ENCODE measurements at regions not wholly inside any gene's neighbourhood (a gene's known extent, or its start where the extent isn't known, plus 50 kb on each side); places are given as distances from the start of the nearest gene placed in this dataset.
A peak's percentile ranks its signal among the peaks of the same experiment; 100 is the strongest.
"Not testable (repeated sequence)": the region's sequence is repeated elsewhere in the genome, so short reads cannot be mapped to it uniquely, and the experiment has no call there.

DNA sequence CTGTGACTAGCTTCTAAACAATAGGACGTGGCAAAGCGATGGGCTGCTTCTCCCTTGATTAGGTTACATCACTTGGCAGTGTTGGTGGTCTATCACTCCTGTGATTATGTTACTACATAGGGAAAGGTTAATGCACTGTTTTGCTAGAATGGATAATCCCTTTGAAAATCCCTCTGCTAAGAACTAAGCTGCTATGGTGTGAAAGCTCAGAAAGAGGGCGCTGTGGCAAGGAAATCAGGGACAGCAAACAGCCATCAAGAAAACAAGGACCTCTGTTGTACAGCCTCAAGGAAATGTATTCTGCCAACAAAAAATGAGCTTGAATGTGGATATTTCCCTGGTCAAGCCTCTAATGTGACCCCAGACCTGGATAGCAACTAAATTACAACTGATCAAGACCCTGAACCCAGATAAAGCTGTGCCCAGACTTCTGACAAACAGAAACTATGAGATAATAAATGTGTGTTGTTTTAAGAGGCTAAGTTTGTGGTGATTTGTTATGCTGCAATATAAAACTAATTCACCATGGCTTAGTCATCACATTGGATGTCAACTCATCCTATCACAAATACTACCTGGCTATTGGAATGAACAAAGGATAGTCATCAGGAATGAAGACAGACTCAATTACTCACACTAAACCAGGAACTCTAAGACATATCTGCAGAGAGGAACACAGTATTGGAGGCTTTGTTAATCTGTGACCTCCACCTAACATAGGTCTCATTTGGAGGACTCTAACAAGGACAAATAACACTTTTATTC is 1215.9 kb downstream of the EFNA5 start:
- H3K9me3 Mint-ChIP-seq (ENCODE audit: unreplicated experiment) = no peaks in the 10 kb centered on the region
- H3K27me3 Mint-ChIP-seq (ENCODE audit: unreplicated experiment) = no peaks in the 10 kb centered on the region
- H3K36me3 Mint-ChIP-seq (ENCODE audit: low read depth, unreplicated experiment) = no peaks in the 10 kb centered on the region
- TF ChIP-seq, protein P1, sequence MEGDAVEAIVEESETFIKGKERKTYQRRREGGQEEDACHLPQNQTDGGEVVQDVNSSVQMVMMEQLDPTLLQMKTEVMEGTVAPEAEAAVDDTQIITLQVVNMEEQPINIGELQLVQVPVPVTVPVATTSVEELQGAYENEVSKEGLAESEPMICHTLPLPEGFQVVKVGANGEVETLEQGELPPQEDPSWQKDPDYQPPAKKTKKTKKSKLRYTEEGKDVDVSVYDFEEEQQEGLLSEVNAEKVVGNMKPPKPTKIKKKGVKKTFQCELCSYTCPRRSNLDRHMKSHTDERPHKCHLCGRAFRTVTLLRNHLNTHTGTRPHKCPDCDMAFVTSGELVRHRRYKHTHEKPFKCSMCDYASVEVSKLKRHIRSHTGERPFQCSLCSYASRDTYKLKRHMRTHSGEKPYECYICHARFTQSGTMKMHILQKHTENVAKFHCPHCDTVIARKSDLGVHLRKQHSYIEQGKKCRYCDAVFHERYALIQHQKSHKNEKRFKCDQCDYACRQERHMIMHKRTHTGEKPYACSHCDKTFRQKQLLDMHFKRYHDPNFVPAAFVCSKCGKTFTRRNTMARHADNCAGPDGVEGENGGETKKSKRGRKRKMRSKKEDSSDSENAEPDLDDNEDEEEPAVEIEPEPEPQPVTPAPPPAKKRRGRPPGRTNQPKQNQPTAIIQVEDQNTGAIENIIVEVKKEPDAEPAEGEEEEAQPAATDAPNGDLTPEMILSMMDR (IDR thresholded peaks at IDR 0.05; ENCODE audit: unreplicated experiment) = peak; percentile 56
- no peak overlapping the region for H3K27ac Mint-ChIP-seq (ENCODE audit: unreplicated experiment)
- peak; percentile 37 for DNase-seq (ENCODE audit: low spot score)
- no peaks in the 10 kb centered on the region for H3K4me1 Mint-ChIP-seq (ENCODE audit: unreplicated experiment)
- H3K4me3 Mint-ChIP-seq (ENCODE audit: unreplicated experiment) = no peak overlapping the region

DNA sequence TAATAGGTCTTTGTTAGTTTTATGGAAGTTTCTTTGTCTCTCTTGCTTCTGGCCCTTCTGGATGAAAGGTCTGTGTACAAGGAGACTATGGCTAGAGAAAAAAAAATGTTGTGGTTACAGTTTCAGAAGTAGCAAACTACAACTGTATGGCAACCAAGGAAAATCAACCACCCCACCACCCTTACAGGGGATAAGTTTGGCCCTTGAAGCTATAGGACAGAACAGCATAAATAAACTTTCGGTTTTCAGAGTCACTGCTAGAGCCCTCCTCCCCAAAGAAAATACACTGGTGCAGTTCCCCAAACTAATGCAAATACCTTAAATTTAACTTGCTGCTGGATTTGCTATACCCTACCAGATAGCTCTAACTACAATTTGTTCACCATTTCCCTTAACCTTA is 1216.7 kb downstream of the EFNA5 start:
- Mint-ChIP-seq H3K4me1 (ENCODE audit: unreplicated experiment) (no peaks in the 10 kb centered on the region), H3K27me3 (ENCODE audit: unreplicated experiment) (no peaks in the 10 kb centered on the region), H3K4me3 (ENCODE audit: unreplicated experiment) (no peak overlapping the region), H3K27ac (ENCODE audit: unreplicated experiment) (no peak overlapping the region), H3K36me3 (ENCODE audit: low read depth, unreplicated experiment) (no peaks in the 10 kb centered on the region), H3K9me3 (ENCODE audit: unreplicated experiment) (no peaks in the 10 kb centered on the region)
- TF ChIP-seq, protein P1 (IDR thresholded peaks at IDR 0.05; ENCODE audit: unreplicated experiment) = no peak
- no peak for DNase-seq (ENCODE audit: low spot score)

DNA sequence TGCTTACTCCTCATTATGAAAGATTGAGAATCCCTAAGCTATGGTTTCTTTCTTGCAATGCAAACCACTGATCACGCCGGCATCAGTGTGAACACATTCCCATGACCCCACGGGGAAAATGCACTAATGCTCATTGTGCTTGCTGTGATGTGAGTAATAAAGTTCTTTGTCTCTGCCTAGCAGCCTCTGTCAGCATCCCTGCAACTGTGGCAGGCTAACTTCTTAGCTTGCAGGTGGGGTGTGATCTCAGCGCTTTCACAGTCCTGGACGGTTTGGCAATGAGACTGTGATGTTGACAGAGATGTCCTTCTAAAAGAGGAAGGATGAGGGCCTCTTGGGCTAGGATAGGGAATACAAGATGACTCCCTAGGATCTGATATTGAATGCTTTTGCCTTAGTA is 1218.7 kb downstream of the EFNA5 start:
- Mint-ChIP-seq H3K4me3 (ENCODE audit: unreplicated experiment) (no peak overlapping the region), H3K9me3 (ENCODE audit: unreplicated experiment) (no peaks in the 10 kb centered on the region), H3K4me1 (ENCODE audit: unreplicated experiment) (no peaks in the 10 kb centered on the region), H3K27me3 (ENCODE audit: unreplicated experiment) (no peaks in the 10 kb centered on the region), H3K36me3 (ENCODE audit: low read depth, unreplicated experiment) (no peaks in the 10 kb centered on the region), H3K27ac (ENCODE audit: unreplicated experiment) (no peak overlapping the region)
- TF ChIP-seq, protein P1 (IDR thresholded peaks at IDR 0.05; ENCODE audit: unreplicated experiment) = no peak
- no peak for DNase-seq (ENCODE audit: low spot score)

DNA sequence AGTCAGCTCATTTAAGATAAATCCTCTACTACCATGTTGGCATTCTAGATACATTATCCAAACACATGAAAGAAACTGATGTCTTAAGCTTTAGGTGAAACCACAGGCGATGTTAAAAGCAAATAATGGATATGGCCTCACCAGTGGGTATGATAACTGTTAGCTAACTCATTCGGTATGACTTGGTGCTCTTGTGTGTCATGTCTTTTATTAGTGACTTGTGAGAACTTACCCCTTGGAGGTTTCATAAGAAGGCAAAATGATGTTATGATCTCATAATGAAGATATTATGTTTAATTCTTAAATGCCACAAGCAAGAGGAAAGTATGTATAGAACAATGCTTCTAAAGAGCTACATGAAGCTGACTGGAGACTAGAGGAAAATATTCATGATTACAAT is 1227.0 kb downstream of the EFNA5 start:
- no peak overlapping the region for H3K27ac Mint-ChIP-seq (ENCODE audit: unreplicated experiment)
- no peaks in the 10 kb centered on the region for H3K36me3 Mint-ChIP-seq (ENCODE audit: low read depth, unreplicated experiment)
- H3K27me3 Mint-ChIP-seq (ENCODE audit: unreplicated experiment) = no peaks in the 10 kb centered on the region
- DNase-seq (ENCODE audit: low spot score) = no peak
- no peak overlapping the region for H3K4me3 Mint-ChIP-seq (ENCODE audit: unreplicated experiment)
- H3K9me3 Mint-ChIP-seq (ENCODE audit: unreplicated experiment) = no peaks in the 10 kb centered on the region
- H3K4me1 Mint-ChIP-seq (ENCODE audit: unreplicated experiment) = no peaks in the 10 kb centered on the region
- TF ChIP-seq, protein P1 (IDR thresholded peaks at IDR 0.05; ENCODE audit: unreplicated experiment) = no peak

DNA sequence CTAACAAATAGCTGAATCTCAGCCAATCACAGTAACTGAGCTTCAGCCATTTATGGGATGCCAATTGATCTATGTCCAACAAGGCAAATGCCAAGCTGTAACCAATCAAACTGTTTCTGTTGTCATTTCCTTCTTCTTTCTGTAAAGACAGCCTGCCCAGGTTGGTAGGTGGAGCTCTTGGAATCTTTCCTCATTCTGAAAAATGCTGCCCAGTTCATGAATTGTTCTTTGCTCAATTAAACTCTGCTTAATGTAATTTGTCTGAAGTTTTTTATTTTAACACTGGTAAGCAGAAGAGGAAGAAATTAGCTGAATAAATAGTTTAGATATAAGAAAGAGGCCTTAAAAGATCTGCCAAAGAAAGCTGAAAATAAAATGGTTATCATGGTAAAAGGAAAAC is 1235.6 kb downstream of the EFNA5 start:
- no peaks in the 10 kb centered on the region for H3K27me3 Mint-ChIP-seq (ENCODE audit: unreplicated experiment)
- H3K9me3 Mint-ChIP-seq (ENCODE audit: unreplicated experiment) = no peaks in the 10 kb centered on the region
- no peak overlapping the region for H3K27ac Mint-ChIP-seq (ENCODE audit: unreplicated experiment)
- TF ChIP-seq, protein P1 (IDR thresholded peaks at IDR 0.05; ENCODE audit: unreplicated experiment) = no peak
- no peak for DNase-seq (ENCODE audit: low spot score)
- no peak overlapping the region for H3K4me3 Mint-ChIP-seq (ENCODE audit: unreplicated experiment)
- H3K4me1 Mint-ChIP-seq (ENCODE audit: unreplicated experiment) = no peaks in the 10 kb centered on the region
- no peaks in the 10 kb centered on the region for H3K36me3 Mint-ChIP-seq (ENCODE audit: low read depth, unreplicated experiment)

DNA sequence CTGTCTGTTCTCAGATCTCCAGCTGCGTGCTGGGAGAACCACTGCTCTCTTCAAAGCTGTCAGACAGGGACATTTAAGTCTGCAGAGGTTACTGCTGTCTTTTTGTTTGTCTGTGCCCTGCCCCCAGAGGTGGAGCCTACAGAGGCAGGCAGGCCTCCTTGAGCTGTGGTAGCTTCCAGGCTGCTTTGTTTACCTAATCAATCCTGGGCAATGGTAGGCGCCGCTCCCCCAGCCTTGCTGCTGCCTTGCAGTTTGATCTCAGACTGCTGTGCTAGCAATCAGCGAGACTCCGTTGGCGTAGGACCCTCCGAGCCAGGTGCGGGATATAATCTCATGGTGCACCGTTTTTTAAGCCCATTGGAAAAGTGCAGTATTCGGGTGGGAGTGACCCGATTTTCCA is 1240.0 kb downstream of the EFNA5 start:
- H3K27me3 Mint-ChIP-seq (ENCODE audit: unreplicated experiment); H3K4me1 Mint-ChIP-seq (ENCODE audit: unreplicated experiment); H3K27ac Mint-ChIP-seq (ENCODE audit: unreplicated experiment); H3K9me3 Mint-ChIP-seq (ENCODE audit: unreplicated experiment); H3K4me3 Mint-ChIP-seq (ENCODE audit: unreplicated experiment); H3K36me3 Mint-ChIP-seq (ENCODE audit: low read depth, unreplicated experiment); DNase-seq (ENCODE audit: low spot score): not testable (repeated sequence)

Data from endothelial cell (in vitro differentiated cells).